Esophagus squamous epithelium (tissue), 4 donors: ENCODE measurements at regions not wholly inside any gene's neighbourhood (a gene's known extent, or its start where the extent isn't known, plus 50 kb on each side); places are given as distances from the start of the nearest gene placed in this dataset.

Source experiments
- CTCF ChIP-seq, 6 experiments: fragments of 450-650 bp in 4 of 6; fragments of 200-600 bp in 2 of 6; sonication (generic) in 2 of 6; IDR thresholded peaks; one replicate each; pipeline ENCODE4 v1.5.1; 2016 to 2019; ENCODE audit warnings: antibody characterized with exemption in 6 of 6, mild to moderate bottlenecking in 4 of 6, moderate library complexity in 4 of 6
- POLR2A ChIP-seq, 4 donors: fragments of 450-650 bp; IDR thresholded peaks; one replicate each; pipeline ENCODE4 v1.6.1; 2017; ENCODE audit warnings: antibody characterized with exemption in 4 of 4, mild to moderate bottlenecking in 4 of 4, moderate library complexity in 3 of 4

- TF ChIP-seq CTCF (IDR thresholded peaks at IDR 0.05): no peak
- TF ChIP-seq POLR2A (IDR thresholded peaks at IDR 0.05): no peak
Measured at GRCh38 chr16:86167061-86167460, 268.1 kb downstream of the IRF8 start.
